ENCODE measurements at regions not wholly inside any gene's neighbourhood (a gene's known extent, or its start where the extent isn't known, plus 50 kb on each side); places are given as distances from the start of the nearest gene placed in this dataset.

DNA sequence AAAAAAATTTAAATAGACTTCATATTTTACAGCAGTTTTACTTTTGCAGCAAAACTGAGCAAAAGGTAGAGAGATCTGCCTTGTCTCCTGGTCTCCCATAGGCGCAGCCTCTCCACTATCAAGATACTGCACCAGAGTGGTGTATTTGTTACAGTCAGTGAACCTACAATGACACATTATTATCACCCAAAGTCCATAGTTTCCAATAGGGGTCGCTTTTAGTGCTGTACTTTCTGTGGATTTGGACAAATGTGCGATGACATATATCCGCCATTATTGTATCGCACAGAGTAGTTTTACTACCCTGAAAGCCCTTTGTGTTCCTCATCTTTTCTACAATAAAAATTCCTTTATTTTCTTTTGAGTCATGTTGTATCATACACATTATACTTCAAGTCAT, 153.2 kb upstream of the CCDC179 start:
- TF ChIP-seq, protein P1, sequence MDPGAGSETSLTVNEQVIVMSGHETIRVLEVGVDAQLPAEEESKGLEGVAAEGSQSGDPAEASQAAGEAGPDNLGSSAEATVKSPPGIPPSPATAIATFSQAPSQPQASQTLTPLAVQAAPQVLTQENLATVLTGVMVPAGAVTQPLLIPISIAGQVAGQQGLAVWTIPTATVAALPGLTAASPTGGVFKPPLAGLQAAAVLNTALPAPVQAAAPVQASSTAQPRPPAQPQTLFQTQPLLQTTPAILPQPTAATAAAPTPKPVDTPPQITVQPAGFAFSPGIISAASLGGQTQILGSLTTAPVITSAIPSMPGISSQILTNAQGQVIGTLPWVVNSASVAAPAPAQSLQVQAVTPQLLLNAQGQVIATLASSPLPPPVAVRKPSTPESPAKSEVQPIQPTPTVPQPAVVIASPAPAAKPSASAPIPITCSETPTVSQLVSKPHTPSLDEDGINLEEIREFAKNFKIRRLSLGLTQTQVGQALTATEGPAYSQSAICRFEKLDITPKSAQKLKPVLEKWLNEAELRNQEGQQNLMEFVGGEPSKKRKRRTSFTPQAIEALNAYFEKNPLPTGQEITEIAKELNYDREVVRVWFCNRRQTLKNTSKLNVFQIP (CRISPR knock-in tag; IDR thresholded peaks at IDR 0.05; ENCODE audit: borderline replicate concordance, low read depth): no peak
- TF ChIP-seq OSR1 (CRISPR knock-in tag; IDR thresholded peaks at IDR 0.05) (no peak), ZNF565 (CRISPR knock-in tag; conservative IDR thresholded peaks at IDR 0.05; ENCODE audit: low read depth) (no peak), SNAI2 (CRISPR knock-in tag; IDR thresholded peaks at IDR 0.05) (no peak), ZNF8 (CRISPR knock-in tag; IDR thresholded peaks at IDR 0.05) (no peak), RARB (CRISPR knock-in tag; IDR thresholded peaks at IDR 0.05) (no peak), ISL1 (CRISPR knock-in tag; IDR thresholded peaks at IDR 0.05) (no peak), ESRRG (CRISPR knock-in tag; IDR thresholded peaks at IDR 0.05) (no peak), ZC3H10 (CRISPR knock-in tag; IDR thresholded peaks at IDR 0.05) (no peak), GLIS3 (CRISPR knock-in tag; IDR thresholded peaks at IDR 0.05) (no peak), TOX (CRISPR knock-in tag; IDR thresholded peaks at IDR 0.05; ENCODE audit: borderline replicate concordance) (no peak), ZNF70 (CRISPR knock-in tag; IDR thresholded peaks at IDR 0.05) (no peak), ZFP30 (CRISPR knock-in tag; IDR thresholded peaks at IDR 0.05) (no peak), PPARA (CRISPR knock-in tag; IDR thresholded peaks at IDR 0.05; ENCODE audit: borderline replicate concordance) (no peak), BACH2 (CRISPR knock-in tag; IDR thresholded peaks at IDR 0.05; ENCODE audit: borderline replicate concordance) (no peak), ZFP3 (CRISPR knock-in tag; IDR thresholded peaks at IDR 0.05) (no peak)
- TF ChIP-seq, protein P2, sequence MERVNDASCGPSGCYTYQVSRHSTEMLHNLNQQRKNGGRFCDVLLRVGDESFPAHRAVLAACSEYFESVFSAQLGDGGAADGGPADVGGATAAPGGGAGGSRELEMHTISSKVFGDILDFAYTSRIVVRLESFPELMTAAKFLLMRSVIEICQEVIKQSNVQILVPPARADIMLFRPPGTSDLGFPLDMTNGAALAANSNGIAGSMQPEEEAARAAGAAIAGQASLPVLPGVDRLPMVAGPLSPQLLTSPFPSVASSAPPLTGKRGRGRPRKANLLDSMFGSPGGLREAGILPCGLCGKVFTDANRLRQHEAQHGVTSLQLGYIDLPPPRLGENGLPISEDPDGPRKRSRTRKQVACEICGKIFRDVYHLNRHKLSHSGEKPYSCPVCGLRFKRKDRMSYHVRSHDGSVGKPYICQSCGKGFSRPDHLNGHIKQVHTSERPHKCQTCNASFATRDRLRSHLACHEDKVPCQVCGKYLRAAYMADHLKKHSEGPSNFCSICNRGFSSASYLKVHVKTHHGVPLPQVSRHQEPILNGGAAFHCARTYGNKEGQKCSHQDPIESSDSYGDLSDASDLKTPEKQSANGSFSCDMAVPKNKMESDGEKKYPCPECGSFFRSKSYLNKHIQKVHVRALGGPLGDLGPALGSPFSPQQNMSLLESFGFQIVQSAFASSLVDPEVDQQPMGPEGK (CRISPR knock-in tag; IDR thresholded peaks at IDR 0.05; ENCODE audit: borderline replicate concordance): no peak
- TF ChIP-seq, protein P3, sequence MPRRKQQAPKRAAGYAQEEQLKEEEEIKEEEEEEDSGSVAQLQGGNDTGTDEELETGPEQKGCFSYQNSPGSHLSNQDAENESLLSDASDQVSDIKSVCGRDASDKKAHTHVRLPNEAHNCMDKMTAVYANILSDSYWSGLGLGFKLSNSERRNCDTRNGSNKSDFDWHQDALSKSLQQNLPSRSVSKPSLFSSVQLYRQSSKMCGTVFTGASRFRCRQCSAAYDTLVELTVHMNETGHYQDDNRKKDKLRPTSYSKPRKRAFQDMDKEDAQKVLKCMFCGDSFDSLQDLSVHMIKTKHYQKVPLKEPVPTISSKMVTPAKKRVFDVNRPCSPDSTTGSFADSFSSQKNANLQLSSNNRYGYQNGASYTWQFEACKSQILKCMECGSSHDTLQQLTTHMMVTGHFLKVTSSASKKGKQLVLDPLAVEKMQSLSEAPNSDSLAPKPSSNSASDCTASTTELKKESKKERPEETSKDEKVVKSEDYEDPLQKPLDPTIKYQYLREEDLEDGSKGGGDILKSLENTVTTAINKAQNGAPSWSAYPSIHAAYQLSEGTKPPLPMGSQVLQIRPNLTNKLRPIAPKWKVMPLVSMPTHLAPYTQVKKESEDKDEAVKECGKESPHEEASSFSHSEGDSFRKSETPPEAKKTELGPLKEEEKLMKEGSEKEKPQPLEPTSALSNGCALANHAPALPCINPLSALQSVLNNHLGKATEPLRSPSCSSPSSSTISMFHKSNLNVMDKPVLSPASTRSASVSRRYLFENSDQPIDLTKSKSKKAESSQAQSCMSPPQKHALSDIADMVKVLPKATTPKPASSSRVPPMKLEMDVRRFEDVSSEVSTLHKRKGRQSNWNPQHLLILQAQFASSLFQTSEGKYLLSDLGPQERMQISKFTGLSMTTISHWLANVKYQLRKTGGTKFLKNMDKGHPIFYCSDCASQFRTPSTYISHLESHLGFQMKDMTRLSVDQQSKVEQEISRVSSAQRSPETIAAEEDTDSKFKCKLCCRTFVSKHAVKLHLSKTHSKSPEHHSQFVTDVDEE (CRISPR knock-in tag; IDR thresholded peaks at IDR 0.05): no peak
- TF ChIP-seq, protein P4, sequence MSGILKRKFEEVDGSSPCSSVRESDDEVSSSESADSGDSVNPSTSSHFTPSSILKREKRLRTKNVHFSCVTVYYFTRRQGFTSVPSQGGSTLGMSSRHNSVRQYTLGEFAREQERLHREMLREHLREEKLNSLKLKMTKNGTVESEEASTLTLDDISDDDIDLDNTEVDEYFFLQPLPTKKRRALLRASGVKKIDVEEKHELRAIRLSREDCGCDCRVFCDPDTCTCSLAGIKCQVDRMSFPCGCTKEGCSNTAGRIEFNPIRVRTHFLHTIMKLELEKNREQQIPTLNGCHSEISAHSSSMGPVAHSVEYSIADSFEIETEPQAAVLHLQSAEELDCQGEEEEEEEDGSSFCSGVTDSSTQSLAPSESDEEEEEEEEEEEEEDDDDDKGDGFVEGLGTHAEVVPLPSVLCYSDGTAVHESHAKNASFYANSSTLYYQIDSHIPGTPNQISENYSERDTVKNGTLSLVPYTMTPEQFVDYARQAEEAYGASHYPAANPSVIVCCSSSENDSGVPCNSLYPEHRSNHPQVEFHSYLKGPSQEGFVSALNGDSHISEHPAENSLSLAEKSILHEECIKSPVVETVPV (CRISPR knock-in tag; IDR thresholded peaks at IDR 0.05): no peak
- TF ChIP-seq, protein P5, sequence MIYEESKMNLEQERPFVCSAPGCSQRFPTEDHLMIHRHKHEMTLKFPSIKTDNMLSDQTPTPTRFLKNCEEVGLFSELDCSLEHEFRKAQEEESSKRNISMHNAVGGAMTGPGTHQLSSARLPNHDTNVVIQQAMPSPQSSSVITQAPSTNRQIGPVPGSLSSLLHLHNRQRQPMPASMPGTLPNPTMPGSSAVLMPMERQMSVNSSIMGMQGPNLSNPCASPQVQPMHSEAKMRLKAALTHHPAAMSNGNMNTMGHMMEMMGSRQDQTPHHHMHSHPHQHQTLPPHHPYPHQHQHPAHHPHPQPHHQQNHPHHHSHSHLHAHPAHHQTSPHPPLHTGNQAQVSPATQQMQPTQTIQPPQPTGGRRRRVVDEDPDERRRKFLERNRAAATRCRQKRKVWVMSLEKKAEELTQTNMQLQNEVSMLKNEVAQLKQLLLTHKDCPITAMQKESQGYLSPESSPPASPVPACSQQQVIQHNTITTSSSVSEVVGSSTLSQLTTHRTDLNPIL (CRISPR knock-in tag; IDR thresholded peaks at IDR 0.05; ENCODE audit: low read depth): no peak
- no peak for ATAC-seq

DNA sequence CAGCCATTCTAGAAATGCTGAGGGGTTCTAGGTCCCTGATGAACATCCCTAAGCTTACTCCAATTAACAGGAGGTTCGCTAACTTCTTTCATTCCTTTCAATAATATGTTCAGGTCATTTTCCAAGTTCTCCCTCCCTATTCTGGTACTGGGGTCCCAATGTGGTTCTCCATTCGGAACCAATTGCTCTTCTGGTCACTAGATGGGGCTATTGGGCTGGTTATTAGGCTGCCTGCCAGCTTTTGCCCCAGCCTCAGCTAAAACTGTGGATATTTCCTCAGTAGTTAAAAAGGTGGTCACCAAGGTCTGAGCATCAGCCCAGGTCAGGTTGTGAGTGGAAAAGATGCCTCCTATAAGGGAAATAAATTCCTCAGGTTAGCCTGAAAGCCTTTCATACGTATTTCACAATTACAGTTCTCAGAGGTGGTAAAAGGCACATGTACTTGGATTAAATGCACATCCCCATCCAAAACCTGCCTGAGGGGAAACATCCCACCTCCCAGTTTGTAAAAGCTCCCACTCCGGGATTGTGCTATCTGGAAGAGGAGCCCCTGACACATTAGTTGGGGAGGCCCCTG, 161.1 kb upstream of the CCDC179 start:
- ATAC-seq: peak; percentile 86
- TF ChIP-seq, protein P3 (CRISPR knock-in tag; IDR thresholded peaks at IDR 0.05): no peak
- TF ChIP-seq GLIS3 (CRISPR knock-in tag; IDR thresholded peaks at IDR 0.05) (no peak), PPARA (CRISPR knock-in tag; IDR thresholded peaks at IDR 0.05; ENCODE audit: borderline replicate concordance) (no peak), ZNF565 (CRISPR knock-in tag; conservative IDR thresholded peaks at IDR 0.05; ENCODE audit: low read depth) (no peak), ARNTL (CRISPR knock-in tag; IDR thresholded peaks at IDR 0.05; ENCODE audit: borderline replicate concordance, low read depth) (no peak), ZFP30 (CRISPR knock-in tag; IDR thresholded peaks at IDR 0.05) (no peak), SNAI2 (CRISPR knock-in tag; IDR thresholded peaks at IDR 0.05) (no peak), ESRRG (CRISPR knock-in tag; IDR thresholded peaks at IDR 0.05) (no peak), ZNF70 (CRISPR knock-in tag; IDR thresholded peaks at IDR 0.05) (no peak)
- TF ChIP-seq, protein P1 (CRISPR knock-in tag; IDR thresholded peaks at IDR 0.05; ENCODE audit: borderline replicate concordance, low read depth): no peak
- TF ChIP-seq, protein P2 (CRISPR knock-in tag; IDR thresholded peaks at IDR 0.05; ENCODE audit: borderline replicate concordance): no peak
